ENCODE measurements at regions not wholly inside any gene's neighbourhood (a gene's known extent, or its start where the extent isn't known, plus 50 kb on each side); places are given as distances from the start of the nearest gene placed in this dataset.

DNA sequence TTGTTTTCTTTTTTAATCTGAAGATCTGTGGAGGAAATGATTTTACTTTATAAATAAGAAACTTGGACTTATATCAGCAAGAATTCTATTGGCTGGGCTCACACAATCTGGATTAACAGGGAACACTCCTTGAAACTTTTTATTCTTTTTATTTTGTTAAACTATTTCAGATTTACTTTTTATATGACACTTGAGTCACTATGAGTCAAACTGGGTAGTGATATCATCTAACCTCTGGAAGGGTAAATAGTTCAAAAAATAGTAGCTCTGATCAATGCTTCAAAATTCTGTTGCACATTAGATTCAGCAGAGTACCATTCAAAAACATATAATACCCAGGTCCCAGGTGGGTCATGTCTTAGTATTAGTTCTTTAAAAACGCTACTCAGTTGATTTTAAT lies 55.1 kb upstream of the NBEA start:
- H3K79me2 ChIP-seq (ENCODE audit: insufficient read depth, low read length), result no peaks in the 10 kb centered on the region
- no peaks in the 10 kb centered on the region for H3K27me3 ChIP-seq (ENCODE audit: insufficient read depth, low read length, poor library complexity, severe bottlenecking)
- H4K20me1 ChIP-seq (ENCODE audit: insufficient read depth, low read length, poor library complexity, severe bottlenecking), result no peaks in the 10 kb centered on the region
- H3K4me3 ChIP-seq (ENCODE audit: low read length, poor library complexity, severe bottlenecking), result no peak overlapping the region
- H3K9me2 ChIP-seq (replicated peaks; ENCODE audit: low read depth, low read length), result no peaks in the 10 kb centered on the region
- H3K9me3 ChIP-seq (ENCODE audit: insufficient read depth, low read depth, low read length), result no peaks in the 10 kb centered on the region
- no peak overlapping the region for H3K4me2 ChIP-seq (ENCODE audit: low read depth, low read length, poor library complexity, severe bottlenecking)
- no peaks in the 10 kb centered on the region for H3K36me3 ChIP-seq (ENCODE audit: insufficient read depth, low read length)
- no peak overlapping the region for H2AFZ ChIP-seq (ENCODE audit: low read length)
- H3F3A ChIP-seq (ENCODE audit: low read depth), result no peaks in the 10 kb centered on the region
- no peaks in the 10 kb centered on the region for H3K4me1 ChIP-seq (ENCODE audit: insufficient read depth, low read length, poor library complexity, severe bottlenecking)
- H3K9ac ChIP-seq (ENCODE audit: low read depth, low read length, poor library complexity, severe bottlenecking), result no peak overlapping the region
- TF ChIP-seq, protein P1, sequence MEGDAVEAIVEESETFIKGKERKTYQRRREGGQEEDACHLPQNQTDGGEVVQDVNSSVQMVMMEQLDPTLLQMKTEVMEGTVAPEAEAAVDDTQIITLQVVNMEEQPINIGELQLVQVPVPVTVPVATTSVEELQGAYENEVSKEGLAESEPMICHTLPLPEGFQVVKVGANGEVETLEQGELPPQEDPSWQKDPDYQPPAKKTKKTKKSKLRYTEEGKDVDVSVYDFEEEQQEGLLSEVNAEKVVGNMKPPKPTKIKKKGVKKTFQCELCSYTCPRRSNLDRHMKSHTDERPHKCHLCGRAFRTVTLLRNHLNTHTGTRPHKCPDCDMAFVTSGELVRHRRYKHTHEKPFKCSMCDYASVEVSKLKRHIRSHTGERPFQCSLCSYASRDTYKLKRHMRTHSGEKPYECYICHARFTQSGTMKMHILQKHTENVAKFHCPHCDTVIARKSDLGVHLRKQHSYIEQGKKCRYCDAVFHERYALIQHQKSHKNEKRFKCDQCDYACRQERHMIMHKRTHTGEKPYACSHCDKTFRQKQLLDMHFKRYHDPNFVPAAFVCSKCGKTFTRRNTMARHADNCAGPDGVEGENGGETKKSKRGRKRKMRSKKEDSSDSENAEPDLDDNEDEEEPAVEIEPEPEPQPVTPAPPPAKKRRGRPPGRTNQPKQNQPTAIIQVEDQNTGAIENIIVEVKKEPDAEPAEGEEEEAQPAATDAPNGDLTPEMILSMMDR (conservative IDR thresholded peaks at IDR 0.05; ENCODE audit: low read length), result no peak
- no peak for TF ChIP-seq EZH2phosphoT487 (IDR thresholded peaks at IDR 0.05; ENCODE audit: borderline replicate concordance)
